ENCODE measurements at regions not wholly inside any gene's neighbourhood (a gene's known extent, or its start where the extent isn't known, plus 50 kb on each side); places are given as distances from the start of the nearest gene placed in this dataset.
"Not testable (repeated sequence)": the region's sequence is repeated elsewhere in the genome, so short reads cannot be mapped to it uniquely, and the experiment has no call there.

DNA sequence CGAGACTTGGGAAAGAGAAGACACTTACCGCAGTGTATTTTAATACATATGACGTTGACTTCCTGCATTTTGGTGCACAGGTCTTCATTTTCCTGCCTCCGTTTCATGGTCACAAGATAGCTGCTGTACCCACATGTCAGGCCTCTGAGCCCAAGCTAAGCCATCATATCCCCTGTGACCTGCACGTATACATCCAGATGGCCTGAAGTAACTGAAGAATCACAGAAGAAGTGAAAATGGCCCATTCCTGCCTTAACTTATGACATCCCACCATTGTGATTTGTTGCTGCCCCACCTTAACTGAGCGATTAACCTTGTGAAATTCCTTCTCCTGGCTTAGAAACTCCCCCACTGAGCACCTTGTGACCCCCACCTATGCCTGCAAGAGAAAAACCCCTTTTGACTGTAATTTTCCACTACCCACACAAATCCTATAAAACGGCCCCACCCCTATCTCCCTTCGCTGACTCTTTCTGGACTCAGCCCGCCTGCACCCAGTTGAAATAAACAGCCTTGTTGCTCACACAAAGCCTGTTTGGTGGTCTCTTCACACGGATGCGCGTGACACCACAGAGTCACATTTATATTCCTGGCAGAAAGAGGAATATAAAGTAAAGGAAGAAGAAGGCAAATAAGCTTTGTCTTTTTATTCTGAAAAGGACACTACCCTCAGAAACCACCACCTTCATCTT, 78.4 kb upstream of the AMN1 start:
- H4K20me1 ChIP-seq (replicated peaks; ENCODE audit: control insufficient read depth, extremely low read depth, insufficient read depth, low read length); CTCF ChIA-PET; FAIRE-seq; H3K9ac ChIP-seq (replicated peaks; ENCODE audit: extremely low read depth, insufficient read depth, low read length); H2AFZ ChIP-seq (ENCODE audit: low read depth, low read length); H3K4me3 ChIP-seq (replicated peaks in 1 of 3; ENCODE audit: insufficient read depth in 1 of 3, low read depth in 1 of 3, low read length in 3 of 3); H3K27ac ChIP-seq (ENCODE audit: insufficient read depth, low read depth, low read length); H3K9me1 ChIP-seq (replicated peaks; ENCODE audit: control insufficient read depth, extremely low read depth, insufficient read depth, low read length); BruUV-seq (replicated peaks); H3K4me2 ChIP-seq (ENCODE audit: insufficient read depth, low read length); DNase-seq (ENCODE audit: low read depth, low spot score); H3K36me3 ChIP-seq (ENCODE audit: control insufficient read depth in 2 of 2, extremely low read depth in 1 of 2, insufficient read depth in 2 of 2, low read length in 2 of 2); H3K27me3 ChIP-seq (ENCODE audit: control insufficient read depth in 2 of 2, insufficient read depth in 2 of 2, low read length in 2 of 2); H3K4me1 ChIP-seq (ENCODE audit: control insufficient read depth, extremely low read depth, insufficient read depth, low read length); intact Hi-C loops (cut with micrococcal nuclease); dilution Hi-C loops (cut with MboI; ENCODE audit: extremely low pct_ligation_motif_present, low sequenced_read_pairs); H3K79me2 ChIP-seq (ENCODE audit: control insufficient read depth, insufficient read depth, low read length); POLR2A ChIA-PET; H3K9me3 ChIP-seq (replicated peaks; ENCODE audit: control insufficient read depth, insufficient read depth, low read length): not testable (repeated sequence)

DNA sequence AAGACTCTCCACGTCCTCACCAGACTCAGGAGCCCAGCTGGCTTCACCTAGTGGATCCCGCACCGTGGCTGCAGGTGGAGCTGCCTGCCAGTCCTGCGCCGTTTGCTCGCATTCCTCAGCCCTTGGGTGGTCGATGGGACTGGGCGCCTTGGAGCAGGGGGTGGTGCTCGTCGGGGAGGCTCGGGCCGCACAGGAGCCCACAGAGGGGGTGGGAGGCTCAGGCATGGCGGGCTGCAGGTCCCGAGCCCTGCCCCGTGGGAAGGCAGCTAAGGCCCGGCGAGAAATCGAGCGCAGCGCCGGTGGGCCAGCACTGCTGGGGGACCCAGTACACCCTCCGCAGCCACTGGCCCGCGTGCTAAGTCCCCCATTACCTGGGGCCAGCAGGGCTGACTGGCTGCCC, 76.9 kb upstream of the AMN1 start:
- intact Hi-C loops (cut with micrococcal nuclease); dilution Hi-C loops (cut with MboI; ENCODE audit: extremely low pct_ligation_motif_present, low sequenced_read_pairs); FAIRE-seq; H3K9me3 ChIP-seq (replicated peaks; ENCODE audit: control insufficient read depth, insufficient read depth, low read length); H3K4me2 ChIP-seq (ENCODE audit: insufficient read depth, low read length); BruUV-seq (replicated peaks); H2AFZ ChIP-seq (ENCODE audit: low read depth, low read length); H4K20me1 ChIP-seq (replicated peaks; ENCODE audit: control insufficient read depth, extremely low read depth, insufficient read depth, low read length); DNase-seq (ENCODE audit: low read depth, low spot score); H3K79me2 ChIP-seq (ENCODE audit: control insufficient read depth, insufficient read depth, low read length); H3K27ac ChIP-seq (ENCODE audit: insufficient read depth, low read depth, low read length); H3K4me3 ChIP-seq (replicated peaks in 1 of 3; ENCODE audit: insufficient read depth in 1 of 3, low read depth in 1 of 3, low read length in 3 of 3); H3K9ac ChIP-seq (replicated peaks; ENCODE audit: extremely low read depth, insufficient read depth, low read length); H3K9me1 ChIP-seq (replicated peaks; ENCODE audit: control insufficient read depth, extremely low read depth, insufficient read depth, low read length); H3K27me3 ChIP-seq (ENCODE audit: control insufficient read depth in 2 of 2, insufficient read depth in 2 of 2, low read length in 2 of 2); CTCF ChIA-PET; POLR2A ChIA-PET; H3K36me3 ChIP-seq (ENCODE audit: control insufficient read depth in 2 of 2, extremely low read depth in 1 of 2, insufficient read depth in 2 of 2, low read length in 2 of 2); H3K4me1 ChIP-seq (ENCODE audit: control insufficient read depth, extremely low read depth, insufficient read depth, low read length): not testable (repeated sequence)

DNA sequence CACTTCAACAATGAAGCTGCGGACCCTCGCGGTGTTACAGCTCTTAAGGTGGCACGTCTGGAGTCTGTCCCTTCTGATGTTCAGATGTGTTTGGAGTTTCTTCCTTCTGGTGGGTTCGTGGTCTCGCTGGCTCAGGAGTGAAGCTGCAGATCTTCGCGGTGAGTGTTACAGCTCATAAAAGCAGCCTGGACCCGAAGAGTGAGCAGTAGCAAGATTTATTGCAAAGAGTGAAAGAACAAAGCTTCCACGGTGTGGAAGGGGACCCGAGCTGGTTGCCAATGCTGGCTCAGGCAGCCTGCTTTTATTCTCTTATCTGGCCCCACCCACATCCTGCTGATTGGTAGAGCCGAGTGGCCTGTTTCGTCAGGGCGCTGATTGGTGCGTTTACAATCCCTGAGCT, 75.9 kb upstream of the AMN1 start:
- FAIRE-seq; H3K27me3 ChIP-seq (ENCODE audit: control insufficient read depth in 2 of 2, insufficient read depth in 2 of 2, low read length in 2 of 2); H3K9me1 ChIP-seq (replicated peaks; ENCODE audit: control insufficient read depth, extremely low read depth, insufficient read depth, low read length); H3K36me3 ChIP-seq (ENCODE audit: control insufficient read depth in 2 of 2, extremely low read depth in 1 of 2, insufficient read depth in 2 of 2, low read length in 2 of 2); H3K27ac ChIP-seq (ENCODE audit: insufficient read depth, low read depth, low read length); H3K9me3 ChIP-seq (replicated peaks; ENCODE audit: control insufficient read depth, insufficient read depth, low read length); H4K20me1 ChIP-seq (replicated peaks; ENCODE audit: control insufficient read depth, extremely low read depth, insufficient read depth, low read length); intact Hi-C loops (cut with micrococcal nuclease); H3K9ac ChIP-seq (replicated peaks; ENCODE audit: extremely low read depth, insufficient read depth, low read length); H3K4me1 ChIP-seq (ENCODE audit: control insufficient read depth, extremely low read depth, insufficient read depth, low read length); dilution Hi-C loops (cut with MboI; ENCODE audit: extremely low pct_ligation_motif_present, low sequenced_read_pairs); BruUV-seq (replicated peaks); H3K4me2 ChIP-seq (ENCODE audit: insufficient read depth, low read length); POLR2A ChIA-PET; H3K79me2 ChIP-seq (ENCODE audit: control insufficient read depth, insufficient read depth, low read length); H2AFZ ChIP-seq (ENCODE audit: low read depth, low read length); DNase-seq (ENCODE audit: low read depth, low spot score); H3K4me3 ChIP-seq (replicated peaks in 1 of 3; ENCODE audit: insufficient read depth in 1 of 3, low read depth in 1 of 3, low read length in 3 of 3): not testable (repeated sequence)
- CTCF ChIA-PET = interaction anchor here (1.0 kb wide), 1 partner anchor 21 kb away, joined by 3 read pairs; no protein-coding TSS in a partner anchor

All from endothelial cell of umbilical vein (primary cell).